T-helper 1 cell treated with Interleukin-12 subunit alpha and Interleukin-12 subunit beta and Interleukin-4 antibody, amounts not matched to agents 30 ng/mL and 1 ng/mL, for 36 hours (primary cell): ENCODE measurements at regions not wholly inside any gene's neighbourhood (a gene's known extent, or its start where the extent isn't known, plus 50 kb on each side); places are given as distances from the start of the nearest gene placed in this dataset.
"Not testable (repeated sequence)": the region's sequence is repeated elsewhere in the genome, so short reads cannot be mapped to it uniquely, and the experiment has no call there.

Source experiments
- intact Hi-C: fragments of 100-400 bp; cut with micrococcal nuclease; formaldehyde crosslinking; loops from one replicate; pipeline ENCODE4 v1.15.1; 2024

DNA sequence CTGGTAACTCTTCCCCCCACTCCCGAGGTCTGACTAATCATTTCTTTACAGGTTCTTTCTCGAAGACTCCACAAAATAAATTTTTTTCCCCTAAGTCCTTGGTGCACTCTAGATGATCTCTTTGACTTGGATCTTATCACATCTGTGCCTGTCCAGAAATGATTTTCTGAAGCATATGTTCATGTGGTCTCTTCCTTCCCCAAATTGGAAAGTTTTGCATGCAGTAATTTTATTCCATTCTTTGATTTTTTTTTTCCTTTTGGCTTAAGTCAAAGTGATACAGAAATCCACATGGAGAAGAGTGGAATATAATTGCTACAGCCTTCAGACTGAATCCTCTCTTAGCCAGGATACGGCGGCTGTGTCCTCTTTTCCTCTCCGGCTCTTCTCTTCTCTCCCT is 213.3 kb downstream of the BMP4 start:
- intact Hi-C loops: no loop called here

GRCh38 chr14:53742233-53742620 is 214.4 kb downstream of the BMP4 start:
- intact Hi-C loops: no loop called here

- intact Hi-C loops: no loop called here
Measured at GRCh38 chr14:53741479-53742232, 215.0 kb downstream of the BMP4 start.

DNA sequence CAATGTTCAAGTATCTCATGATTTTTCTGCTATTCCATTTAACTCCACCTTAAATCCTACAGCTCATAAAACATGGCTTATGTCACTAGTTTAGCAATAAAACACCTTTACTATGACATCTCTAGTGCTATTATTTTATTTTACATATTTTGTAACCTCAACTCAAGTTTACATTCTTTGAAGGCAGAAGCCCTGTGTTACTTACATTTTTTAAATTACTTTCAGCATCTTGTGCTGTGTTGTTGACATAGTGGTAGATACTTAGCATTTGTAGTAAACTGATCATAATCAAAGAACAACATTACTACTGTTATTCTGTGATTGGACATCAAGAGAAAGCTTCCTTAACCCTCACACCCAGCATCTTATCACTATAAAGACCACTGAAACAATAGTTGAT is 216.1 kb downstream of the BMP4 start:
- intact Hi-C loops: no loop called here

- intact Hi-C loops: no loop called here
Measured at GRCh38 chr14:53735916-53736315, 220.7 kb downstream of the BMP4 start.

GRCh38 chr14:53723221-53723620 is 233.4 kb downstream of the BMP4 start:
- intact Hi-C loops: no loop called here

DNA sequence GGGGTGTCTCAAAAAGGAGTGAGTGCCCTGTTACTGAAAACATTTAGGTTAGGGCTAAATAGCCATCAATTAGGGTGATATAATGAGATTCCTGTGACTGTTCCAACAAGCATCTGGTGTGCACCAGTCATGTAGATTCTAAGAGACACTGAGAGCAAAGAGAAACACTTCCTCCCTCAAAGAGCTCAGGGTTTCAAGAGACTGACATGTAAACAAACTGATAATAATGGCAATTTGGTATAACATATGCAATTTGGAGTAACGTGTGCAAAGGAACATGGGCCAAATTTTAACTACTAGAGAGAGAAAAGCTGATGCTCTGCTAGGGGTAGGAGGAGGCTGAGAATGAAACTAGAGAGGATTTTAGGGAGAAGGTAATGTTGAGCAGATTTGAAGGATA is 237.1 kb downstream of the BMP4 start:
- intact Hi-C loops: no loop called here

DNA sequence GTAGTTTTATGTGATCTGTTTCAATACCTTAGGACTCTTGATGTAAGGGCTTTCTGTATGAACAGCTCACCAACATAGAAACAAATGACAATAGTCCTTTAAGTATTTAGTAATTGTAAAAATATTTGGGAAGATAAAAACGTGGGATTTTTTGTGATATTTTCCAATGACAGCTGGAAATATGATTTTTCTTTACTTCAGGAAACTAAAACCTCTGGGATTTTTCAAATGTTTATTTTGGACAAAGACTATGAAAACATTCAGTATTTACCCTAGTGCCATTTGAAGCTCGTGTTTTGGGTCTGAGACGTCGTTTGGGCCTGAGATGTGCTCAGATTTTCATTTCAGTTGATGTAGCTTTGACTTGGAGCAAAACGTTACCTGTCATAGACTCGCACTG is 240.0 kb downstream of the BMP4 start:
- intact Hi-C loops: no loop called here

- intact Hi-C loops: no loop called here
Measured at GRCh38 chr14:53715193-53715721, 241.4 kb downstream of the BMP4 start.

GRCh38 chr14:53714495-53715192 is 242.0 kb downstream of the BMP4 start:
- intact Hi-C loops: no loop called here

DNA sequence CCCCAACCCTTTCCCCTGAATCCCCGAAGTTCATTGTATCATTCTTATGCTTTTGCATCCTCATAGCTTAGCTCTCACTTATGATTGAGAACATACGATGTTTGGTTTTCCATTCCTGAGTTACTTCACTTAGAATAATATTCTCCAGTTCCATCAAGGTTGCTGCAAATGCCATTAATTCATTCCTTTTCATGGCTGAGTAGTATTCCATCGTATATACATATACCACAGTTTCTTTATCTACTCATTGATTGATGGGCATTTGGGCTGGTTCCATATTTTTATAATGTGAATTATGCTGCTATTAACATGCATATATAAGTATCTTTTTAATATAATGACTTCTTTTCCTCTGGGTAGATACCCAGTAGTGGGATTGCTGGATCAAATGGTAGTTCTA is 243.7 kb downstream of the BMP4 start:
- intact Hi-C loops: not testable (repeated sequence)

DNA sequence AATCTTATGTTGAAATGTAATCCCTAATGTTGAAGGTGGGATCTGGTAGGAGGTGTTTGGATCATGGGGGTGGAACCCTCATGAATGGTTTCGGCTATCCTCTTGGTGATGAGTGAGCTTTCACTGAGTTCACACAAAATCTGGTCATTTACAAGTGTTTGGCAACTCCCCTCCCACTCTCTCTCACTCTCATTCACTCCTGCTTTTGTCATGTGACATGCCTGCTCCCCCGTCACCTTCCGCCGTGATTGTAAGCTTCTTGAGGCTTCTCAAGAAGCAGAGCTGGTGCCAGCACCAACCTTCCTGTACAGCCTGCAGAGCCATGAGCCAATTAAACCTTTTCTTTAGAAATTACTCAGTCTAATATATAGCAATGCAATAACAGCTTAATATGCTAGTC is 245.4 kb downstream of the BMP4 start:
- intact Hi-C loops: no loop called here

DNA sequence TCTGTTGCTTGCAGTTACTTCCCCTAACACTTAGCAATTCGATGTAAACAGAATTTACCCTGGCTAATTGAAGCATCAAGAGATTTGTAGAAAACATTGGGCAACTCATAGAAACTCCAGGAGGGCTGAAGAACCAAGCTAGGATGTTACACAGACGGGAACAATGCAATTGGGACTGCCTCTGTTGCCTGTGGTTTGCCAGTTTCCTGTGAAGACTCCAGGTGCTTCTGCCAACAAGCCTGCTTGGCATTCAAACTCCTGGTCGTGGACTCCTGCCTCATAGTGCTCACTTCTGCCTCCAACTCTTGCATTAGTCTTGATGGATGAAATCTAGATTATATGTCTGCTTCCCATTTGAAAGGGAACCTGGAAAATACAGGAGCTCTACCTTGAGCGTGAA is 246.0 kb downstream of the BMP4 start:
- intact Hi-C loops: no loop called here

DNA sequence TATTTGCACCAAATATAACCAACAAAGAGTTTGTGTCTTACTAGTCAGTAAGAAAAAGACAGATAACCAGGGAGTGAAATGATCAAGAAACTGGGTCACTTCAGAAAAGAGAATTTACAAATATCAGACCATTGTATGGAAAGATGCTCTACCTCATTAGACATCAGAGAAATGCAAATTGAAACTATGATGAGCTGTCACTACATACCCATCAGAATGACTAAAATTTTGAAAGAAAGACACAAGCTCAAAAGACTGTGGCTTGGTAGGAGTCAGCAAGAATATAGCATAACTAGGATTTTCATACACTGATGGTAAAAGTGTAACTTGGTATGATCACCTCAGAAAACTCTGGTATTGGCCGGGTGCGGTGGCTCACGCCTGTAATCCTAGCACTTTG is 247.2 kb downstream of the BMP4 start:
- intact Hi-C loops: no loop called here

- intact Hi-C loops: no loop called here
Measured at GRCh38 chr14:53703457-53703856, 253.2 kb downstream of the BMP4 start.

DNA sequence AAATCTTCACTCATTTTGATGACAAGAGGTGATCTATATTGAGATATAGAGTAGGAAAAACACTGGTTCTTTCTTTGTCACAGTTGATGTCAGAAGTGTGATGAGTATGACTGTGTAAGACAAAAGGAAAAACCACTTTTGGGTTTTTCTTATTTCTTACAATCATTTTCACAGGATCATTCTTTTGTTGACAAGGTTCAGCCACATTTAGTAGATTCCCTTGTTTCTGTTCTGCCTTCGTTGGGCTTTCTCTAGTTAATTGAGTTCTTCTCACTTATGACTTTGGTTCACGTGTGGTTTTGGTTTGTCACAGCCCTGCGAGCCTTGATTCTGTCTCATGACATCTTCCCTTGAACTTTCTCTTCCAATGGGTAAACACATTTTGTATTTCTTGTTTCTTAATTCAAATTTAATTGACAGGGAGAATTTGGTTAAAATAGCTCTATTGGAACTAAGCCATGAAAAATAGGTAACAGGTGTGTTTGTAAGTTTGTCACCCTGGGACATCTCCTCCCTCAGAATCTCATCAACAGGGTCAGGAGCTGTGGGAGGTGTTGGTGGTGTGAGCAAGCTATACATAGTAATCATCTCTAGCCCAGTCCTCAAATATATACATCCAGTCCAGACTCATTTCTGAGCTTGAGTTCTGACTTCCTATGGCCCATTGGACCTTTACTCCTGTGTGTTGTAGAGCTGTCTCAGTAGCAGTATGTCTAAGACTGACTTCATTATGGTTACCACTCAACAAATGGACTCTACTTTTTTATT is 255.3 kb downstream of the BMP4 start:
- intact Hi-C loops: no loop called here

DNA sequence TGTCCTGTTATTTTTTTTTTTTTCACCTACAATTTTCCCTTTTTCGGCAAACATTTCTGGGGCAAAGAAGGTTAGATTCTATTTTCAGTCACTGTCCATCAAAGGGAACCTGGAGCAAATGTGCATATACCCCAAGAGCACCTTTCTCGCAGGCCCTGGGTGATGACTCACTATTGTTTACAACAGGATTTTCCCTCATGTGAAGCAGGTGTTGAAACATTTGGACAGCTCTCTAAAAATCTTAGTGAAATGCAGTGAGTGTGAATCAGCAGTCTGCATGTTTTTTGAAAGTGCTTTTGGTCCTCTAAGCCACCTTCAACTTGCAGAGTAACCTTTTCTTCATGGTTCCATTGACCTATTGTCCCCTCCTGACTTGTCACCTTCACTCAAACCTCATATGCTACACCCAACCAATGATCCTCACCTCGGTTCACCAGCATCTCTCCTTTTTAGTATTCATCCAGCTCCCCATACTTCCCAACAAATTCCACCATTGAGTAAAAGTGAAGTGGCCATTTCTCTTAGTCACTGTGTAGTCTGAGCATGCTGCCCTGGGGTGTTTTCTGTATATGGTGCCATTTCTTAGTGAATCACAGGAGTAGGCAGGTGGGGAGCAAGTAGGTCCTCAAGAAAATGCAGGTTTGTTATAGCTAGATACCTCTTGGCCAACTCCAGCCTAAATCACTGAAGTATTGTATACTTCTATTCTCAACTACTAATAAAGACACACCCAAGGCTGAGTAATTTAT is 260.2 kb downstream of the BMP4 start:
- intact Hi-C loops: no loop called here

DNA sequence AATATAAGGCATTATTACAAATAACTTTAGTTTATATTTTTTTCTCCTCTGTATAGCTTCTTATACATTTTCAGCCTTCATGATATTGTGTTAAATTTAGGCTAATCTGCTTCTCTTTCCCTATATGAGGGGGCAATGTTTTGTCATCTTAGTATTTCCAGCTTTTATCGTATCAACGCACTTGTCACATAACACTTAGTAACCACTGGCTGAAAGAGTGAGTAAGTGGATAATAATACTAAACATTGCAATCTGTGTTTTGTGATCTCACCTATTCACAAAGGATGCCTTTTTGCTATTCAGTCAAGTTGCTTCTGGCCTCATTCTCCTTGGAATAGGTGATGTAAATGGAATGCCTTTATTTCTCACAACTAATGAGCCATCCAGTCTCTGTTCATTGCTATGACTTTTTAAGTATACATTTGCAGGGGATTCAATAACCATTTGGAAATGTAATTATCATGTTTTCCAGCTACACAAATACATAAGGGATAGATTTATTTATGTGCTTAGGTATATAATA is 260.9 kb downstream of the BMP4 start:
- intact Hi-C loops: no loop called here

GRCh38 chr14:53692885-53693284 is 263.7 kb downstream of the BMP4 start:
- intact Hi-C loops: no loop called here

- intact Hi-C loops: no loop called here
Measured at GRCh38 chr14:53692451-53692850, 264.2 kb downstream of the BMP4 start.

DNA sequence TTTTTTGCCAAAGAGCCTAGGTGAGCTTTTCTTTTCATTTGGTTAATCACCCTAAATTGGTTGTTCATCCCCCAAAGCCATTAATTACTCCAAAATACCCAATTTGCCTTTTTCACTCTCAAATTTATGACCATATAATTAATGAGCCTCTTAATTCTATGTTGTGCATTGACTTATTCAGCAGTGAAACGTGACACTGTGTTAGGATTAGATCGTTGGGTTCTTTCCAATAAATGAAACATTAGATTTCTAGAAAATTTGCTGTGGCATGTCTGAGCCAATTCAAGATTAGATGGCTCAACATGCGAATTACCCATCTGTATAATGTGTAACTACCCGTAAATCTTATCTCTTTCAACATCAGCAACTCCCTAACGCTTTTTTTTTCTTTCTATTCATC is 273.4 kb downstream of the BMP4 start:
- intact Hi-C loops: no loop called here
